Lung (tissue), 11 donors: ENCODE measurements at regions not wholly inside any gene's neighbourhood (a gene's known extent, or its start where the extent isn't known, plus 50 kb on each side); places are given as distances from the start of the nearest gene placed in this dataset.

ENCODE experiments used
- ATAC-seq: fragments of 200-7000 bp; cut with Tn5 transposase; one replicate; pipeline ENCODE4 v1.9.1; 2020; ENCODE audit warnings: moderate number of reproducible peaks; ENCODE audit not compliant: insufficient read depth, low FRiP score
- DNase-seq, 3 donors: peaks; one replicate each; pipeline ENCODE4 v3.0.0-alpha.2; 2013 to 2017
- H3K27ac ChIP-seq, 2 donors: one replicate each; pipeline ENCODE4 v1.5.1; 2013; ENCODE audit warnings: mild to moderate bottlenecking in 2 of 2, moderate library complexity in 2 of 2, control low read depth in 1 of 2, inconsistent platforms in 1 of 2, low read depth in 1 of 2, low read length in 1 of 2
- H3K27me3 ChIP-seq, 3 donors: one replicate each; pipeline ENCODE4 v1.5.1; 2013; ENCODE audit warnings: low read length in 2 of 3; ENCODE audit not compliant: control insufficient read depth in 3 of 3, insufficient read depth in 3 of 3
- H3K36me3 ChIP-seq, 4 donors: one replicate each; pipeline ENCODE4 v1.5.1; 2013; ENCODE audit warnings: low read length in 4 of 4, mild to moderate bottlenecking in 1 of 4, moderate library complexity in 1 of 4; ENCODE audit not compliant: control insufficient read depth in 4 of 4, insufficient read depth in 4 of 4
- H3K4me1 ChIP-seq, 5 donors: one replicate each; pipeline ENCODE4 v1.5.1; 2013; ENCODE audit warnings: low read length in 5 of 5, mild to moderate bottlenecking in 2 of 5, moderate library complexity in 1 of 5; ENCODE audit not compliant: control insufficient read depth in 5 of 5, insufficient read depth in 5 of 5
- H3K4me3 ChIP-seq: one replicate; pipeline ENCODE4 v1.5.1; 2013; ENCODE audit warnings: mild to moderate bottlenecking, control low read depth, moderate library complexity
- H3K9ac ChIP-seq, 2 donors: one replicate each; pipeline ENCODE4 v1.5.1; 2013; ENCODE audit warnings: low read length in 2 of 2, control low read depth in 1 of 2; ENCODE audit not compliant: insufficient read depth in 1 of 2
- H3K9me3 ChIP-seq, 4 donors: one replicate each; pipeline ENCODE4 v1.5.1; 2013; ENCODE audit warnings: low read length in 3 of 4, mild to moderate bottlenecking in 1 of 4, moderate library complexity in 1 of 4; ENCODE audit not compliant: control insufficient read depth in 4 of 4, insufficient read depth in 3 of 4
- WGBS, 2 donors: extraction: QIAGEN DNeasy Blood & Tissue Kit; methylation state at CpG; one replicate each; pipeline ENCODE4 v1.1.7; 2013; 5-methylcytosine and 5-hydroxymethylcytosine counted together
- TF ChIP-seq, protein P1 (sequence below): IDR thresholded peaks from 2 replicates; pipeline ENCODE4 v1.5.1; 2012; ENCODE audit warnings: mild to moderate bottlenecking; ENCODE audit errors: control extremely low read depth, extremely low read depth
- donor health status: control.
- donor health status: control.
- donor health status: Bipolar disorder and iron deficiency.
- donor health status: healthy.
- donor health status: DM: yes; HTN: yes; CAD: no.

DNA sequence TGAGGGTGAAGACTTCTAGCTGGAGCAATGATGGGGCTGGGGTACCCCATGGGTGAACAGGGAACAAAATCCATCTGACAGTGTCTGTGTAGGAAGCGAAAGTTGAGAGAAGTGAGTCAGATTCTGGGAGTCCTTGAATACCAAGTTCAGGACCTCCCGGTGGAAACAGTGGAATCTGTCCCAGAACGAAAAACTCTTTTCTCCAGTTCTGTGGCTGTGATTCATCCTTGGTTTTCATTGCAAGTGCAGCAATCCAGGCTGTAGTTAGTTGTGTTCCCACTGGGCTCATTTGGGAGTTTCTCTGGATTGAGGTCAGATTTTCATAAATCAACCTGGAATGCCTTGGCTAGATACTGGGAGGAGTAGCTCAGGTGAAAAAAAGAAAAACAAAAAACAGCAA is 120.7 kb downstream of the C12orf75 start:
- H3K36me3 ChIP-seq: no peaks in the 10 kb centered on the region
- no peak overlapping the region for H3K4me3 ChIP-seq
- 90 to 96% methylated on average over 3 of the region's 3 CpGs for WGBS, 2 donors
- no peaks in the 10 kb centered on the region for H3K4me1 ChIP-seq
- no peak for DNase-seq
- H3K9me3 ChIP-seq: peaks cover 0 to 1% (median 0%) of the 10 kb centered on the region in 4 donors
- TF ChIP-seq, protein P1, sequence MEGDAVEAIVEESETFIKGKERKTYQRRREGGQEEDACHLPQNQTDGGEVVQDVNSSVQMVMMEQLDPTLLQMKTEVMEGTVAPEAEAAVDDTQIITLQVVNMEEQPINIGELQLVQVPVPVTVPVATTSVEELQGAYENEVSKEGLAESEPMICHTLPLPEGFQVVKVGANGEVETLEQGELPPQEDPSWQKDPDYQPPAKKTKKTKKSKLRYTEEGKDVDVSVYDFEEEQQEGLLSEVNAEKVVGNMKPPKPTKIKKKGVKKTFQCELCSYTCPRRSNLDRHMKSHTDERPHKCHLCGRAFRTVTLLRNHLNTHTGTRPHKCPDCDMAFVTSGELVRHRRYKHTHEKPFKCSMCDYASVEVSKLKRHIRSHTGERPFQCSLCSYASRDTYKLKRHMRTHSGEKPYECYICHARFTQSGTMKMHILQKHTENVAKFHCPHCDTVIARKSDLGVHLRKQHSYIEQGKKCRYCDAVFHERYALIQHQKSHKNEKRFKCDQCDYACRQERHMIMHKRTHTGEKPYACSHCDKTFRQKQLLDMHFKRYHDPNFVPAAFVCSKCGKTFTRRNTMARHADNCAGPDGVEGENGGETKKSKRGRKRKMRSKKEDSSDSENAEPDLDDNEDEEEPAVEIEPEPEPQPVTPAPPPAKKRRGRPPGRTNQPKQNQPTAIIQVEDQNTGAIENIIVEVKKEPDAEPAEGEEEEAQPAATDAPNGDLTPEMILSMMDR: no peak
- no peaks in the 10 kb centered on the region for H3K27me3 ChIP-seq
- ATAC-seq: no peak
- no peak overlapping the region for H3K27ac ChIP-seq
- no peak overlapping the region for H3K9ac ChIP-seq

DNA sequence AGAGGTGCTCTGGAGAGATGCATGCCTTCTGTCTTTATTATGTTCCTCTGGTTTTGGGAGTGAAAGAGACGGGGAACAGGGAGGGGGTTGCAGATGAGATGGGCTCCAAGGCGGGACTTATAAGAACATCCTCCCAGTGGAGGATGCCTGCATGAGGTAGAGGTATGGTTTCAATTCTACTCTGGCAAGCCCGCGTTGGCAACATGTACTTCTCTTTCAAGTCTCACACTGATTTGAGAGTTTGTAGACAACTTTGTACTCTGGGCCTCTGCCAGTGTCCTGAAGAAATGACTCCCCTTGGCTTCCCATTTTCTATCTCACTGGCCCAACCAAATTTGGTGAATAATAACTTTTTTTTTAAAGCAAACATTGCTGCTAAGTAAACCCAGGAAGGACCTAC is 121.3 kb downstream of the C12orf75 start:
- peaks cover 0 to 1% (median 0%) of the 10 kb centered on the region in 4 donors for H3K9me3 ChIP-seq
- no peaks in the 10 kb centered on the region for H3K4me1 ChIP-seq
- TF ChIP-seq, protein P1: no peak
- no peak overlapping the region for H3K9ac ChIP-seq
- 63 to 89% methylated on average over 4 of the region's 4 CpGs for WGBS, 2 donors
- H3K27ac ChIP-seq: no peak overlapping the region
- no peak for DNase-seq
- no peaks in the 10 kb centered on the region for H3K27me3 ChIP-seq
- ATAC-seq: no peak
- H3K4me3 ChIP-seq: no peak overlapping the region
- no peaks in the 10 kb centered on the region for H3K36me3 ChIP-seq

DNA sequence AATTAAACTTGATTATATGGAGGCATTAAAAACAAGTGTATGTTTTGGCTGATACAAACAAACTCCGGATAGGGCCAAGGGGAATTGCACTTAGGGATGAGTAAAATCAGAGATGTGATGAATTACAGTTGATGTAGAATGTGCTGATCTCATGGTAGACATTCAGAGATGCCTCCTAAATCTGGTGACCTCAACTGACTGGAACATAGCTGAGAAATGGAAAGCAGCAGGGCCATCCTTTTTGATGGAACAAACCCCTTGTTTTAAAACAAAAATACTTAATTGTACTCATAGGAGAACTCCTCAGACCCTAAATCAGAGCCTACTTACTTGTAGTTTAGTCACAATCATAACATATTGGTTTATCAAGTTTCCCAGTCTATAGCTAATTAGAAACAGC is 122.8 kb downstream of the C12orf75 start:
- H3K27me3 ChIP-seq: no peaks in the 10 kb centered on the region
- 84 to 94% methylated on average over 1 of the region's 1 CpG for WGBS, 2 donors
- H3K9ac ChIP-seq: no peak overlapping the region
- TF ChIP-seq, protein P1: no peak
- ATAC-seq (no peak), DNase-seq (no peak)
- no peaks in the 10 kb centered on the region for H3K36me3 ChIP-seq
- no peak overlapping the region for H3K27ac ChIP-seq
- H3K4me3 ChIP-seq: no peak overlapping the region
- H3K4me1 ChIP-seq: no peaks in the 10 kb centered on the region
- H3K9me3 ChIP-seq: peaks cover 0 to 1% (median 0%) of the 10 kb centered on the region in 4 donors

- DNase-seq (no peak), ATAC-seq (no peak)
- TF ChIP-seq, protein P1: no peak
- Histone ChIP-seq H3K9ac (no peak overlapping the region), H3K27me3 (no peaks in the 10 kb centered on the region), H3K36me3 (no peaks in the 10 kb centered on the region), H3K4me1 (no peaks in the 10 kb centered on the region), H3K27ac (no peak overlapping the region), H3K9me3 (peaks cover 0 to 3% (median 2%) of the 10 kb centered on the region in 4 donors), H3K4me3 (no peak overlapping the region)
- WGBS, 2 donors: 35 to 62% methylated on average over 4 of the region's 4 CpGs
These were observed 124.2 kb downstream of the C12orf75 start for GRCh38 chr12:105454688-105455087.
